Liver (tissue), 8 donors: ENCODE measurements at regions not wholly inside any gene's neighbourhood (a gene's known extent, or its start where the extent isn't known, plus 50 kb on each side); places are given as distances from the start of the nearest gene placed in this dataset.

Experiments used
- DNase-seq: peaks from one replicate; pipeline ENCODE4 v3.0.0-alpha.2; 2017; ENCODE audit warnings: low spot score
- H3K27ac ChIP-seq, 2 donors: one replicate each; pipeline ENCODE4 v1.7.0; 2013; ENCODE audit warnings: inconsistent platforms in 2 of 2, low read length in 2 of 2, control low read depth in 1 of 2, low read depth in 1 of 2, mild to moderate bottlenecking in 1 of 2
- H3K27me3 ChIP-seq, 4 donors: one replicate each; pipeline versions ENCODE4 v1.6.1 to v1.7.0; 2013; ENCODE audit warnings: low read length in 3 of 4, inconsistent platforms in 1 of 4, mild to moderate bottlenecking in 1 of 4, moderate library complexity in 1 of 4; ENCODE audit not compliant: control insufficient read depth in 4 of 4, insufficient read depth in 4 of 4
- H3K36me3 ChIP-seq, 4 donors: one replicate each; pipeline versions ENCODE4 v1.6.1 to v1.7.0; 2013; ENCODE audit warnings: low read length in 3 of 4, mild to moderate bottlenecking in 3 of 4, low read depth in 1 of 4, moderate library complexity in 1 of 4; ENCODE audit not compliant: control insufficient read depth in 4 of 4, insufficient read depth in 3 of 4
- H3K4me1 ChIP-seq, 4 donors: one replicate each; pipeline versions ENCODE4 v1.6.1 to v1.7.0; 2013; ENCODE audit warnings: low read length in 3 of 4, mild to moderate bottlenecking in 3 of 4, moderate library complexity in 1 of 4; ENCODE audit not compliant: control insufficient read depth in 4 of 4, insufficient read depth in 4 of 4
- H3K4me3 ChIP-seq, 3 donors: one replicate each; pipeline versions ENCODE4 v1.6.1 to v1.7.0; 2013; ENCODE audit warnings: low read length in 3 of 3, control low read depth in 1 of 3, low read depth in 1 of 3, mild to moderate bottlenecking in 1 of 3
- H3K9ac ChIP-seq, 2 donors: one replicate each; pipeline ENCODE4 v1.7.0; 2013; ENCODE audit warnings: low read length in 2 of 2, mild to moderate bottlenecking in 2 of 2, moderate library complexity in 2 of 2, control low read depth in 1 of 2, low read depth in 1 of 2
- H3K9me3 ChIP-seq, 4 donors: one replicate each; pipeline versions ENCODE4 v1.6.1 to v1.7.0; 2013; ENCODE audit warnings: low read length in 3 of 4; ENCODE audit not compliant: control insufficient read depth in 4 of 4
- ATF3 ChIP-seq: IDR thresholded peaks from 2 replicates; pipeline ENCODE4 v1.6.1; 2016; ENCODE audit warnings: antibody characterized with exemption
- EGR1 ChIP-seq, 2 donors: IDR thresholded peaks; 2 replicates each; pipeline ENCODE4 v1.6.1; 2016 to 2018; ENCODE audit warnings: antibody characterized with exemption in 2 of 2, low read depth in 2 of 2
- FOXA1 ChIP-seq: IDR thresholded peaks from 2 replicates; pipeline ENCODE4 v1.6.1; 2016; ENCODE audit warnings: antibody characterized with exemption
- FOXA2 ChIP-seq: IDR thresholded peaks from 2 replicates; pipeline ENCODE4 v1.6.1; 2016; ENCODE audit warnings: antibody characterized with exemption
- GABPA ChIP-seq, 2 donors: IDR thresholded peaks in 1 of 2; conservative IDR thresholded peaks in 1 of 2; 2 replicates each; pipeline ENCODE4 v1.6.1; 2016; ENCODE audit warnings: antibody characterized with exemption in 2 of 2, mild to moderate bottlenecking in 1 of 2, moderate library complexity in 1 of 2
- JUND ChIP-seq, 2 donors: IDR thresholded peaks; 2 replicates each; pipeline ENCODE4 v1.6.1; 2016; ENCODE audit warnings: antibody characterized with exemption in 2 of 2
- NR2F2 ChIP-seq: IDR thresholded peaks from 2 replicates; pipeline ENCODE4 v1.6.1; 2016; ENCODE audit warnings: antibody characterized with exemption
- RAD21 ChIP-seq, 2 donors: IDR thresholded peaks; 2 replicates each; pipeline ENCODE4 v1.6.1; 2016; ENCODE audit warnings: antibody characterized with exemption in 2 of 2, mild to moderate bottlenecking in 2 of 2
- REST ChIP-seq: IDR thresholded peaks from 2 replicates; pipeline ENCODE4 v1.6.1; 2016; ENCODE audit warnings: antibody characterized with exemption, mild to moderate bottlenecking
- RXRA ChIP-seq, 2 donors: IDR thresholded peaks; 2 replicates each; pipeline ENCODE4 v1.6.1; 2017 to 2018; ENCODE audit warnings: antibody characterized with exemption in 2 of 2, mild to moderate bottlenecking in 1 of 2
- SP1 ChIP-seq: IDR thresholded peaks from 2 replicates; pipeline ENCODE4 v1.6.1; 2018; ENCODE audit warnings: antibody characterized with exemption, mild to moderate bottlenecking
- TAF1 ChIP-seq: conservative IDR thresholded peaks from 2 replicates; pipeline ENCODE4 v1.6.1; 2016; ENCODE audit warnings: antibody characterized with exemption, mild to moderate bottlenecking
- YY1 ChIP-seq: IDR thresholded peaks from 2 replicates; pipeline ENCODE4 v1.6.1; 2016; ENCODE audit warnings: antibody characterized with exemption, mild to moderate bottlenecking
- WGBS: extraction: QIAGEN DNeasy Blood & Tissue Kit; methylation state at CpG from one replicate; pipeline ENCODE4 v1.1.7; 2013; 5-methylcytosine and 5-hydroxymethylcytosine counted together
- TF ChIP-seq, protein P1 (sequence below): IDR thresholded peaks from 2 replicates; pipeline ENCODE4 v1.6.1; 2016; ENCODE audit warnings: antibody characterized with exemption
- TF ChIP-seq, protein P2 (sequence below): IDR thresholded peaks from 2 replicates; pipeline ENCODE4 v1.6.1; 2016; ENCODE audit warnings: antibody characterized with exemption
- TF ChIP-seq, protein P3 (sequence below): fragments of 150-350 bp; IDR thresholded peaks from 2 replicates; pipeline ENCODE4 v1.5.1; 2017; ENCODE audit warnings: improper control_type of control experiment, low read depth, low read length; ENCODE audit not compliant: missing input control
- donor health status: healthy.
- donor health status: healthy.
- donor health status: healthy.
- donor health status: healthy.
- donor health status: healthy.

DNA sequence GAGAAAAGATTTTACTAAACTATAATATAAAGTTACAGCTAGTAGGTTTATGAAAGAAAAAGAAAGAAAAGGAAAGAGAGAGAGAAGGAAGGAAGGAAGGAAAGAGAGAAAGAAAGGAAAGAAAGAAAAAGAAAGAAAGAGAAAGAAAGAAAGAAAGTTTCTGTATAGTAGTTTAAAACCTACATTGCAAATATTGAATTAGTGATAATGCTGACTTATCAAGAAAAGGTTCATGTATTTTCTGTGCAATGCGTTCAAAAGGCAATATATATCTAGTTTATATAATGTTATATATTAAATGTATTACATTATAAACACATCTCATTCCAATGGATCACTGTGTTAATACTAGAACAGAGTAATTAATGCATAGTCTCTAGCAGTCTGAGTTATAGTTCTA is 648.4 kb downstream of the ZBBX start:
- Histone ChIP-seq H3K4me1 (no peaks in the 10 kb centered on the region), H3K36me3 (no peaks in the 10 kb centered on the region), H3K9ac (no peak overlapping the region), H3K27ac (no peak overlapping the region), H3K4me3 (no peak overlapping the region), H3K9me3 (no peaks in the 10 kb centered on the region), H3K27me3 (no peaks in the 10 kb centered on the region)
- no peak for DNase-seq
- TF ChIP-seq FOXA1: no peak
- TF ChIP-seq JUND (IDR thresholded peaks at IDR 0.05): no peak
- TF ChIP-seq GABPA (IDR thresholded peaks at IDR 0.05 in 1 of 2, conservative IDR thresholded peaks at IDR 0.05 in 1 of 2): no peak
- TF ChIP-seq ATF3: no peak
- TF ChIP-seq EGR1 (IDR thresholded peaks at IDR 0.05; ENCODE audit: low read depth in 2 of 2): no peak
- TF ChIP-seq NR2F2: no peak
- WGBS: 63% methylated on average over 1 of the region's 1 CpG

GRCh38 chr3:166721466-166721865 is 658.6 kb downstream of the ZBBX start:
- Histone ChIP-seq H3K4me3 (no peak overlapping the region), H3K27ac (no peak overlapping the region), H3K27me3 (no peaks in the 10 kb centered on the region), H3K9me3 (no peaks in the 10 kb centered on the region), H3K36me3 (no peaks in the 10 kb centered on the region), H3K4me1 (no peaks in the 10 kb centered on the region), H3K9ac (no peak overlapping the region)
- TF ChIP-seq NR2F2: no peak
- TF ChIP-seq YY1: no peak
- TF ChIP-seq TAF1: no peak
- TF ChIP-seq, protein P1, sequence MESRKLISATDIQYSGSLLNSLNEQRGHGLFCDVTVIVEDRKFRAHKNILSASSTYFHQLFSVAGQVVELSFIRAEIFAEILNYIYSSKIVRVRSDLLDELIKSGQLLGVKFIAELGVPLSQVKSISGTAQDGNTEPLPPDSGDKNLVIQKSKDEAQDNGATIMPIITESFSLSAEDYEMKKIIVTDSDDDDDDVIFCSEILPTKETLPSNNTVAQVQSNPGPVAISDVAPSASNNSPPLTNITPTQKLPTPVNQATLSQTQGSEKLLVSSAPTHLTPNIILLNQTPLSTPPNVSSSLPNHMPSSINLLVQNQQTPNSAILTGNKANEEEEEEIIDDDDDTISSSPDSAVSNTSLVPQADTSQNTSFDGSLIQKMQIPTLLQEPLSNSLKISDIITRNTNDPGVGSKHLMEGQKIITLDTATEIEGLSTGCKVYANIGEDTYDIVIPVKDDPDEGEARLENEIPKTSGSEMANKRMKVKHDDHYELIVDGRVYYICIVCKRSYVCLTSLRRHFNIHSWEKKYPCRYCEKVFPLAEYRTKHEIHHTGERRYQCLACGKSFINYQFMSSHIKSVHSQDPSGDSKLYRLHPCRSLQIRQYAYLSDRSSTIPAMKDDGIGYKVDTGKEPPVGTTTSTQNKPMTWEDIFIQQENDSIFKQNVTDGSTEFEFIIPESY: no peak
- no peak for TF ChIP-seq FOXA2
- no peak for TF ChIP-seq ATF3
- TF ChIP-seq, protein P2, sequence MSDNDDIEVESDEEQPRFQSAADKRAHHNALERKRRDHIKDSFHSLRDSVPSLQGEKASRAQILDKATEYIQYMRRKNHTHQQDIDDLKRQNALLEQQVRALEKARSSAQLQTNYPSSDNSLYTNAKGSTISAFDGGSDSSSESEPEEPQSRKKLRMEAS: no peak
- no peak for TF ChIP-seq SP1
- no peak for TF ChIP-seq RAD21 (IDR thresholded peaks at IDR 0.05)
- DNase-seq: no peak

DNA sequence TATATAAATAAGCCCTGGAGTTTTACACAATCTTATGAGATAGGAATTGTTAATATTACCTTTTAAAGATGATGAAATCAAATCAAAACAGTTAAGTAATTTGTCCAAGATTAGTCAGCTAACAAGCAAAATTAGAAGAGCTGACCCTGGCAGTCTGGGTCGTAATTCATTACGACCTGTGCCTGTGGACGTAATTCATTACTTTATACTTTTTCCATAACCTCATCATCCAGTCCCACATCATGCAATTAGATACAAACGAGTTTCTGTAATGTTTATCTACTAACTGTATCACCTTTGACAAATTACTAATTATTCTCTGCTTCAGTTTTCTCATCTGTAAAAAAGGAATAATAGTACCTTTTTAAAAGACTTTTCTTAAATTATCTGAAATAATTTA is 665.9 kb downstream of the ZBBX start:
- Histone ChIP-seq H3K27ac (no peak overlapping the region), H3K36me3 (no peaks in the 10 kb centered on the region), H3K4me1 (no peaks in the 10 kb centered on the region), H3K27me3 (no peaks in the 10 kb centered on the region), H3K4me3 (no peak overlapping the region), H3K9me3 (no peaks in the 10 kb centered on the region), H3K9ac (no peak overlapping the region)
- 68% methylated on average over 4 of the region's 4 CpGs for WGBS
- DNase-seq: no peak
- TF ChIP-seq, protein P3, sequence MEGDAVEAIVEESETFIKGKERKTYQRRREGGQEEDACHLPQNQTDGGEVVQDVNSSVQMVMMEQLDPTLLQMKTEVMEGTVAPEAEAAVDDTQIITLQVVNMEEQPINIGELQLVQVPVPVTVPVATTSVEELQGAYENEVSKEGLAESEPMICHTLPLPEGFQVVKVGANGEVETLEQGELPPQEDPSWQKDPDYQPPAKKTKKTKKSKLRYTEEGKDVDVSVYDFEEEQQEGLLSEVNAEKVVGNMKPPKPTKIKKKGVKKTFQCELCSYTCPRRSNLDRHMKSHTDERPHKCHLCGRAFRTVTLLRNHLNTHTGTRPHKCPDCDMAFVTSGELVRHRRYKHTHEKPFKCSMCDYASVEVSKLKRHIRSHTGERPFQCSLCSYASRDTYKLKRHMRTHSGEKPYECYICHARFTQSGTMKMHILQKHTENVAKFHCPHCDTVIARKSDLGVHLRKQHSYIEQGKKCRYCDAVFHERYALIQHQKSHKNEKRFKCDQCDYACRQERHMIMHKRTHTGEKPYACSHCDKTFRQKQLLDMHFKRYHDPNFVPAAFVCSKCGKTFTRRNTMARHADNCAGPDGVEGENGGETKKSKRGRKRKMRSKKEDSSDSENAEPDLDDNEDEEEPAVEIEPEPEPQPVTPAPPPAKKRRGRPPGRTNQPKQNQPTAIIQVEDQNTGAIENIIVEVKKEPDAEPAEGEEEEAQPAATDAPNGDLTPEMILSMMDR: no peak
- TF ChIP-seq, protein P1: no peak
- TF ChIP-seq TAF1 (no peak), REST (no peak), GABPA (IDR thresholded peaks at IDR 0.05 in 1 of 2, conservative IDR thresholded peaks at IDR 0.05 in 1 of 2) (no peak), RAD21 (IDR thresholded peaks at IDR 0.05) (no peak), YY1 (no peak), NR2F2 (no peak), JUND (IDR thresholded peaks at IDR 0.05) (no peak), FOXA1 (no peak), SP1 (no peak), RXRA (IDR thresholded peaks at IDR 0.05) (no peak), ATF3 (no peak)
- TF ChIP-seq, protein P2: no peak
